Transverse colon (tissue), 4 donors: ENCODE measurements at regions not wholly inside any gene's neighbourhood (a gene's known extent, or its start where the extent isn't known, plus 50 kb on each side); places are given as distances from the start of the nearest gene placed in this dataset.

Experiments used
- DNase-seq: peaks from one replicate; pipeline ENCODE4 v3.0.0-alpha.2; 2019
- H3K27ac ChIP-seq, 4 donors: fragments of 200-600 bp; sonication (generic); 2 replicates each; pipeline ENCODE4 v1.5.1; 2016 to 2018; ENCODE audit warnings: inconsistent platforms in 4 of 4
- H3K27me3 ChIP-seq: fragments of 200-600 bp; sonication (generic); 2 replicates; pipeline ENCODE4 v1.5.1; 2017; ENCODE audit warnings: inconsistent platforms
- H3K36me3 ChIP-seq, 4 donors: fragments of 200-600 bp; sonication (generic); 2 replicates each; pipeline ENCODE4 v1.5.1; 2017 to 2019; ENCODE audit warnings: inconsistent platforms in 4 of 4
- H3K4me1 ChIP-seq, 4 donors: fragments of 200-600 bp; sonication (generic); 2 replicates each; pipeline ENCODE4 v1.5.1; 2017 to 2020; ENCODE audit warnings: inconsistent platforms in 4 of 4
- H3K4me3 ChIP-seq, 4 donors: fragments of 200-600 bp; sonication (generic); 1 replicate in 1 of 4; 2 replicates in 3 of 4; pipeline versions ENCODE4 v1.5.1 to v1.6.1; 2017 to 2019; ENCODE audit warnings: inconsistent platforms in 4 of 4
- H3K9me3 ChIP-seq, 2 donors: fragments of 200-600 bp; sonication (generic); 2 replicates each; pipeline ENCODE4 v1.5.1; 2017 to 2019; ENCODE audit warnings: inconsistent platforms in 2 of 2
- CTCF ChIP-seq, 5 experiments: fragments of 200-600 bp in 3 of 5; fragments of 450-650 bp in 2 of 5; sonication (generic) in 3 of 5; IDR thresholded peaks; 1 replicate in 2 of 5; 2 replicates in 3 of 5; pipeline ENCODE4 v1.5.1; 2016 to 2017; ENCODE audit warnings: antibody characterized with exemption in 5 of 5, inconsistent platforms in 3 of 5, mild to moderate bottlenecking in 2 of 5, moderate library complexity in 1 of 5
- EP300 ChIP-seq: sonication (generic); formaldehyde crosslinking; IDR thresholded peaks from one replicate; pipeline ENCODE4 v1.6.1; 2017; ENCODE audit warnings: antibody characterized with exemption, low read depth
- POLR2A ChIP-seq: fragments of 450-650 bp; IDR thresholded peaks from one replicate; pipeline ENCODE4 v1.6.1; 2016; ENCODE audit warnings: antibody characterized with exemption, mild to moderate bottlenecking, moderate library complexity
- POLR2AphosphoS5 ChIP-seq, 3 donors: sonication (generic); formaldehyde crosslinking; IDR thresholded peaks; one replicate each; pipeline ENCODE4 v1.6.1; 2016; ENCODE audit warnings: antibody characterized with exemption in 3 of 3
- WGBS, 2 donors: methylation state at CpG; one replicate each; pipeline ENCODE4 v1.1.5; 2018; ENCODE audit warnings: low coverage in 1 of 2; 5-methylcytosine and 5-hydroxymethylcytosine counted together
- in situ Hi-C, 4 donors: fragments of 200-750 bp; cut with MboI; loops; one replicate each; pipeline versions ENCODE4 v1.15.0 to v1.15.1; 2017; ENCODE audit warnings: low sequenced_read_pairs in 3 of 4, low pct_ligation_motif_present in 1 of 4, low pct_unique_long_range_greater_than_20kb in 1 of 4
- intact Hi-C: fragments of 100-400 bp; cut with DNase I; formaldehyde crosslinking; loops from one replicate; pipeline ENCODE4 v1.15.1; 2023; ENCODE audit warnings: low total_unique reads

GRCh38 chr17:79338152-79338551 lies 263.5 kb downstream of the ENGASE start:
- no peak for TF ChIP-seq POLR2A
- no peak for TF ChIP-seq POLR2AphosphoS5 (IDR thresholded peaks at IDR 0.05)
- no peak for TF ChIP-seq EP300
- no peak for TF ChIP-seq CTCF (IDR thresholded peaks at IDR 0.05)
- Histone ChIP-seq H3K27me3 (no peaks in the 10 kb centered on the region), H3K36me3 (no peaks in the 10 kb centered on the region), H3K27ac (no peak overlapping the region), H3K4me3 (no peak overlapping the region), H3K9me3 (no peaks in the 10 kb centered on the region), H3K4me1 (peaks cover 0 to 5% (median 0%) of the 10 kb centered on the region in 4 donors)
- intact Hi-C loops, result no loop called here
- DNase-seq, result no peak
- 51 to 82% methylated on average over 2 to 7 of the region's 7 CpGs for WGBS, 2 donors
- in situ Hi-C loops, result no loop called here

- peaks cover 0 to 5% (median 0%) of the 10 kb centered on the region in 4 donors for H3K4me1 ChIP-seq
- no peaks in the 10 kb centered on the region for H3K36me3 ChIP-seq
- 0 to 65% methylated on average over 1 to 8 of the region's 8 CpGs for WGBS, 2 donors
- TF ChIP-seq CTCF (IDR thresholded peaks at IDR 0.05) (no peak), EP300 (no peak), POLR2A (no peak), POLR2AphosphoS5 (IDR thresholded peaks at IDR 0.05) (no peak)
- in situ Hi-C loops, result no loop called here
- no peak overlapping the region for H3K4me3 ChIP-seq
- DNase-seq, result no peak
- H3K9me3 ChIP-seq, result no peaks in the 10 kb centered on the region
- no peak overlapping the region for H3K27ac ChIP-seq
- peaks cover 3% of the 10 kb centered on the region for H3K27me3 ChIP-seq
- intact Hi-C loops, result no loop called here
These were observed 262.4 kb downstream of the ENGASE start for GRCh38 chr17:79337053-79337452.

GRCh38 chr17:79335456-79335855 lies 260.8 kb downstream of the ENGASE start:
- peaks cover 18% of the 10 kb centered on the region for H3K27me3 ChIP-seq
- 68 to 72% methylated on average over 4 to 12 of the region's 12 CpGs for WGBS, 2 donors
- no peak for DNase-seq

GRCh38 chr17:79332011-79332554 lies 257.5 kb downstream of the ENGASE start:
- Histone ChIP-seq H3K4me3 (no peak overlapping the region), H3K4me1 (no peaks in the 10 kb centered on the region), H3K36me3 (no peaks in the 10 kb centered on the region), H3K9me3 (no peaks in the 10 kb centered on the region), H3K27ac (no peak overlapping the region), H3K27me3 (peaks cover 26% of the 10 kb centered on the region)
- intact Hi-C loops (no loop called here), in situ Hi-C loops (no loop called here)
- DNase-seq, result no peak
- no peak for TF ChIP-seq POLR2AphosphoS5 (IDR thresholded peaks at IDR 0.05)
- TF ChIP-seq POLR2A, result no peak
- no peak for TF ChIP-seq EP300
- TF ChIP-seq CTCF (IDR thresholded peaks at IDR 0.05), result no peak
- 34 to 40% methylated on average over 3 to 9 of the region's 9 CpGs for WGBS, 2 donors

More at GRCh38 chr17:79335456-79335855, 260.8 kb downstream of the ENGASE start:
- TF ChIP-seq POLR2AphosphoS5 (IDR thresholded peaks at IDR 0.05) (no peak), EP300 (no peak), CTCF (IDR thresholded peaks at IDR 0.05) (no peak), POLR2A (no peak)
- in situ Hi-C loops (no loop called here), intact Hi-C loops (no loop called here)
- no peaks in the 10 kb centered on the region for H3K36me3 ChIP-seq
- H3K4me3 ChIP-seq, result no peak overlapping the region
- H3K4me1 ChIP-seq, result peaks cover 0 to 3% (median 0%) of the 10 kb centered on the region in 4 donors
- H3K27ac ChIP-seq, result no peak overlapping the region
- no peaks in the 10 kb centered on the region for H3K9me3 ChIP-seq
